ENCODE measurements at regions not wholly inside any gene's neighbourhood (a gene's known extent, or its start where the extent isn't known, plus 50 kb on each side); places are given as distances from the start of the nearest gene placed in this dataset.

- TF ChIP-seq, protein P1, sequence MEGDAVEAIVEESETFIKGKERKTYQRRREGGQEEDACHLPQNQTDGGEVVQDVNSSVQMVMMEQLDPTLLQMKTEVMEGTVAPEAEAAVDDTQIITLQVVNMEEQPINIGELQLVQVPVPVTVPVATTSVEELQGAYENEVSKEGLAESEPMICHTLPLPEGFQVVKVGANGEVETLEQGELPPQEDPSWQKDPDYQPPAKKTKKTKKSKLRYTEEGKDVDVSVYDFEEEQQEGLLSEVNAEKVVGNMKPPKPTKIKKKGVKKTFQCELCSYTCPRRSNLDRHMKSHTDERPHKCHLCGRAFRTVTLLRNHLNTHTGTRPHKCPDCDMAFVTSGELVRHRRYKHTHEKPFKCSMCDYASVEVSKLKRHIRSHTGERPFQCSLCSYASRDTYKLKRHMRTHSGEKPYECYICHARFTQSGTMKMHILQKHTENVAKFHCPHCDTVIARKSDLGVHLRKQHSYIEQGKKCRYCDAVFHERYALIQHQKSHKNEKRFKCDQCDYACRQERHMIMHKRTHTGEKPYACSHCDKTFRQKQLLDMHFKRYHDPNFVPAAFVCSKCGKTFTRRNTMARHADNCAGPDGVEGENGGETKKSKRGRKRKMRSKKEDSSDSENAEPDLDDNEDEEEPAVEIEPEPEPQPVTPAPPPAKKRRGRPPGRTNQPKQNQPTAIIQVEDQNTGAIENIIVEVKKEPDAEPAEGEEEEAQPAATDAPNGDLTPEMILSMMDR (IDR thresholded peaks at IDR 0.05; ENCODE audit: low read depth, low read length, poor library complexity, severe bottlenecking) = no peak
- TF ChIP-seq EZH2phosphoT487 (IDR thresholded peaks at IDR 0.05; ENCODE audit: borderline replicate concordance, low read length) = no peak
Measured at GRCh38 chr16:85323230-85323960, 211.1 kb upstream of the CIBAR2 start.
